ENCODE measurements at regions not wholly inside any gene's neighbourhood (a gene's known extent, or its start where the extent isn't known, plus 50 kb on each side); places are given as distances from the start of the nearest gene placed in this dataset.
"Not testable (repeated sequence)": the region's sequence is repeated elsewhere in the genome, so short reads cannot be mapped to it uniquely, and the experiment has no call there.

DNA sequence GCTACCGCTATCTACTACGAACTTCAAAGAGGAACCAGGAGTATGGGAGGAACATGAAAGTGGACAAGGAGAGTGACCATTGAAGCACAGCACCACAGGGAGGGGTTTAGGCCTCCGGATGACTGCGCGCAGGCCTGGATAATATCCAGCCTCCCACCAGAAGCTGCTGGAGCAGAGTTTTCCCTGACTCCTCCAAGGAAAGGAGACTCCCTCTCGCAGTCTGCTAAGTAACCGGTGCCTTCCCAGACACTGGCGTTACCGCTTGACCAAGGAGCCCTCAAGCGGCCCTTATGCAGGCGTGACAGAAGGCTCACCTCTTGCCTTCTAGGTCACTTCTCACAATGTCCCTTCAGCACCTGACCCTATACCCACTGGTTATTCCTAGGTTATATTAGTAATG lies 64.2 kb upstream of the BTG3 start:
- not testable (repeated sequence) for DNase-seq

DNA sequence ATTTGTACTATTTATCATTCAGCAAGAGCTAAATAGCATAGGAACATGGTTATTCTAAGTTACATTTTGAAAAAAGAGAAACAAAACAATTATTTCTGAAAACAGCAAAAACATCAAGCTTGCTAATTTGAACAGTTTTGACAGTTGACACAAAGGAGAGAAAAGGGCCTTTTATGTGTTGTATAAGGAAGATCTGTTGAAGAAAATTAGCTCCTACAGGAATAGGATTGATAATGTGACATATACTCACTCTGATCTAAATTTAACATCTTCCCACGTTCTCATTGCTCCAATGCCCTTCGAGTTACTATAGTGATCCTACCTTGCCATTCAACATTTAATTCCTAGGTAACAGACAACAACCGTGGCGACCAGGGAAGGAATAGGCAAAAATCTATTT lies 61.4 kb upstream of the BTG3 start:
- DNase-seq = no peak

DNA sequence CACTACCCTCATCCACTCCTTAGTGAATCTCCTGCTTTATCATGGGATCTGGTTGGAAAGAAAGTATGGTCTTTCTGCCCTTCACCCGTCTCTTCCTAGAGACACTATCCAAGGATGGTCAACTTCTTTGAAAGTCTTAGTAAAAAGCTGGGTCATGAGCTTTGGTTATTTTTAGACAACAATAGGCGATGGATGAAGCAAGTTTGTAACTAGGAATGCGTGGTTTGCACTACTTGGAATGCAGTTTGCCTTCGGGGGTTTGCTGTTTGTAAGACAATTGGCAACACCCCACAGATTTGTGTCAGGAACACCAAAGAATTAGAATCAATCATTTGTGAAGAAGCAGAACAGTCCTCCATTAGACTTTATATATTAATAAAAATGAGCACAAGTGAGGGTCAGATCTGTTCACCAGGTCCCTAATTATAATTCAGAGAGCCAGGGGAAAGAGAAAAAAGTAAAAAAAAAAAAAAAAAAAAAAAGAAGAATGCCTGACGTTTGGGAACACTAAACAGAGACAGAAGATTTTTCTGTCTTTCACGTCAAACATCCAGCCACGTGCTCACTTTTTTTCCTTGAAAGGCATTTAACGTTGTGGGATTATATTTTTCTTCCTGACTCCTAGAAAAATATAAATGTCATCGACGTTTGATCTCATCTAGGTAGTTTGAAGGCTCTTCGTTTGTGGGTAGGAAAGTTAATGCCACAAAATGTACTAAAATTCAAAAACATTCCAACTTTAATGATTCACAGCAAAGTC lies 60.7 kb upstream of the BTG3 start:
- no peak for DNase-seq

DNA sequence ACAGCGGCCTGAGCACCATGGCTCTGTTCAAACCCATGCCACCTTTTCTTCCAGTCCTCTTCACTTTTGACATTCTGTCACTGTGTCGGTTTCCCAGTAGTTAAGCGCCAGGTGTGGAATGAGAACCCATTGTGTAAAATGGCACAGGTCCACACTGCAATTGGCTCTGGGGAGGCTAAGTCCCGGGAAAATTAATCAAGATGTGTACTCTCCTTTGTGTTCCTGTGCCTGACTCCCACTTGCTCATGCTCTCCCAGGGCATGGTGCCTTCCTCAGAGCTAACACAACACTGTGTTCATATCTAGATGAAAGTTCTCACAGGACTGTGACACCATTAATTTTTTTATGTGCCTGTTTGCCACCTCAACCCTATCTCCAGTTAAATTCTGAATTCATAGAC lies 59.0 kb upstream of the BTG3 start:
- no peak for DNase-seq

DNA sequence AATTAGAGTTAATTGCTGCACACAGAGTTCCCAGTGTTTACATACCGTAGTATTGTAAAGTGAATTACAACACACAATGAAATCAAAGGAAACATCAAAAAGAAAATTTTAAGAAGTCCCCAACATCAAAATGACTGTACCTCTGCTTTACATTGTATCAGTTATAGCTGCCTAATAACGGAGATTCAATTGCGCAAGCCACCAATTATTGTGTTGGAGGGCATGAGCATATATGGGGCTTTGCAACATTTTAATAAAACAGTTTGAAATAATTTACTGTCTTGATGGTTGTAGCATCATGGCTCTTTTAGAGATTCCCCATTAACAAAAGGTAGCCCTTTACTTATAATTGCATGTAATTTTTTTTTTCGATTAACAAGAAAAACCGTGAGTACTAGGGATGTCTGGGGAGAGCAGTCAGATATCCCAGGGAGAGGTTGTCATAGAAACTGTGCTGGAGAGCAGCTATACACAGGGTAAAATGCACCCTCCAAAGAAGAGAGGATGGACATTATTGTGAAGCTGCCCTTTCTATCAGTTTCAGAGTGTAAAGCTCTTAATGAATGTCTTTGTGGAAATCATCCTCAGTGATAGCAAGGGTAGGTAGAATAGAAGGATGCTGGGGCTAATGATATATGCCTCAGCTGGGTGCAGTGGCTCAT lies 55.9 kb upstream of the BTG3 start:
- no peak for DNase-seq

DNA sequence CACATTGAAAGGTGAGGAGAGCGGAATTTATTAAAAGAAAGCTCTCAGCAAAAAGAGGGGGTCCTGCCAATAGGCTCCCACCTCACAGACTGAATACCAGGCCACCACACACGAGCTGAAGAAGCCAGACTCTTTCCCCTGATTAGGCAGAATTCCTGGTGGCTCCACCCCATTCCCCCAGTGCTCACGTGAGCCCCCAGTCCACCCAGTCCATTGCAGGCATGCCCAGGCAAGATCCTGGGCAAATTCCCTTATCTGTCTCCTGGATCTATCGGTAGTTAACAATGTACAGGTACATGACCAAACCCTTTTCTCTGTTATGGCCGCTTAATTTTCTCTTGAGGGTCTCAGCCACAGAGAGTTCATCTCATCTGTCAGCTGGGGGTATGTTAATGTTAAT lies 54.6 kb upstream of the BTG3 start:
- DNase-seq = no peak

All from NCI-H1694 treated with DMSO at 0.1 percent for 48 hours (cell line).